ENCODE measurements at regions not wholly inside any gene's neighbourhood (a gene's known extent, or its start where the extent isn't known, plus 50 kb on each side); places are given as distances from the start of the nearest gene placed in this dataset.

GRCh38 chr16:9307446-9307845, 216.0 kb downstream of the HAPSTR1 start:
- TF ChIP-seq EZH2 (IDR thresholded peaks at IDR 0.05; ENCODE audit: insufficient read depth, poor library complexity, severe bottlenecking) (no peak), EZH2phosphoT487 (IDR thresholded peaks at IDR 0.05; ENCODE audit: insufficient read depth, low read depth) (no peak)
